ENCODE measurements at regions not wholly inside any gene's neighbourhood (a gene's known extent, or its start where the extent isn't known, plus 50 kb on each side); places are given as distances from the start of the nearest gene placed in this dataset.

- TF ChIP-seq CTCF (IDR thresholded peaks at IDR 0.05) (no peak), REST (IDR thresholded peaks at IDR 0.05; ENCODE audit: insufficient read depth in 1 of 2, low read depth in 2 of 2, low read length in 1 of 2) (no peak), POLR2AphosphoS5 (IDR thresholded peaks at IDR 0.05; ENCODE audit: low read depth, low read length) (no peak), SIN3A (IDR thresholded peaks at IDR 0.05; ENCODE audit: borderline replicate concordance, insufficient read depth, low read depth, low read length) (no peak), TCF7L2 (IDR thresholded peaks at IDR 0.05; ENCODE audit: low read depth, low read length) (no peak)
Observed at GRCh38 chr6:144885817-144886216, 600.7 kb downstream of the UTRN start.
